Loucy (cell line): ENCODE measurements at regions not wholly inside any gene's neighbourhood (a gene's known extent, or its start where the extent isn't known, plus 50 kb on each side); places are given as distances from the start of the nearest gene placed in this dataset.

Experiments
- CTCF ChIP-seq: fragments of 200-600 bp; sonication (generic); conservative IDR thresholded peaks from 2 replicates; pipeline ENCODE4 v1.5.1; 2014; ENCODE audit warnings: mild to moderate bottlenecking, antibody characterized with exemption, low read length
- EZH2phosphoT487 ChIP-seq: fragments of 200-600 bp; IDR thresholded peaks from 2 replicates; pipeline ENCODE4 v1.6.1; 2018; ENCODE audit warnings: antibody characterized with exemption, mild to moderate bottlenecking, moderate library complexity, borderline replicate concordance

- TF ChIP-seq CTCF, result no peak
- no peak for TF ChIP-seq EZH2phosphoT487
These were observed 193.2 kb upstream of the ARID2 start for GRCh38 chr12:45536284-45536683.
